Trophoblast cell (in vitro differentiated cells and primary cell): ENCODE measurements at regions not wholly inside any gene's neighbourhood (a gene's known extent, or its start where the extent isn't known, plus 50 kb on each side); places are given as distances from the start of the nearest gene placed in this dataset.

Experiments
- DNase-seq, 2 donors: peaks; one replicate each; pipeline ENCODE4 v3.0.0-alpha.2; 2016
- H2AFZ ChIP-seq: 2 replicates; pipeline ENCODE4 v1.6.1; 2013; ENCODE audit warnings: low read length, moderate library complexity, mild to moderate bottlenecking; ENCODE audit not compliant: insufficient read depth, poor library complexity
- H2AK5ac ChIP-seq: 2 replicates; pipeline ENCODE4 v1.6.1; 2013; ENCODE audit warnings: mild to moderate bottlenecking, low read length
- H2BK120ac ChIP-seq: 2 replicates; pipeline ENCODE4 v1.6.1; 2013; ENCODE audit warnings: low read length, mild to moderate bottlenecking, moderate library complexity; ENCODE audit not compliant: insufficient read depth, poor library complexity
- H2BK12ac ChIP-seq: 2 replicates; pipeline ENCODE4 v1.6.1; 2013; ENCODE audit warnings: mild to moderate bottlenecking, low read length, moderate library complexity
- H2BK5ac ChIP-seq: 2 replicates; pipeline ENCODE4 v1.6.1; 2013; ENCODE audit warnings: low read length, low read depth, moderate library complexity, mild to moderate bottlenecking; ENCODE audit not compliant: poor library complexity
- H3K14ac ChIP-seq: 2 replicates; pipeline ENCODE4 v1.6.1; 2013; ENCODE audit warnings: mild to moderate bottlenecking, low read length
- H3K18ac ChIP-seq: 2 replicates; pipeline ENCODE4 v1.6.1; 2013; ENCODE audit warnings: mild to moderate bottlenecking, low read length
- H3K23ac ChIP-seq: 2 replicates; pipeline ENCODE4 v1.6.1; 2013; ENCODE audit warnings: low read length
- H3K27ac ChIP-seq: 2 replicates; pipeline ENCODE4 v1.5.1; 2013; ENCODE audit warnings: low read depth, mild to moderate bottlenecking, inconsistent platforms, low read length, moderate library complexity
- H3K27me3 ChIP-seq: 2 replicates; pipeline ENCODE4 v1.6.1; 2013; ENCODE audit warnings: inconsistent platforms, mild to moderate bottlenecking, low read length, moderate library complexity; ENCODE audit not compliant: insufficient read depth
- H3K36me3 ChIP-seq, 2 experiments: 1 replicate in 1 of 2; 2 replicates in 1 of 2; pipeline ENCODE4 v1.6.1; 2013; ENCODE audit warnings: low read length in 2 of 2, mild to moderate bottlenecking in 2 of 2, moderate library complexity in 1 of 2; ENCODE audit not compliant: insufficient read depth in 2 of 2, control insufficient read depth in 1 of 2
- H3K4ac ChIP-seq: 2 replicates; pipeline ENCODE4 v1.6.1; 2013; ENCODE audit warnings: low read depth, mild to moderate bottlenecking, low read length, moderate library complexity
- H3K4me1 ChIP-seq, 2 experiments: 1 replicate in 1 of 2; 2 replicates in 1 of 2; pipeline ENCODE4 v1.6.1; 2013; ENCODE audit warnings: low read length in 2 of 2, mild to moderate bottlenecking in 2 of 2, moderate library complexity in 1 of 2; ENCODE audit not compliant: insufficient read depth in 2 of 2, control insufficient read depth in 1 of 2
- H3K4me2 ChIP-seq: 2 replicates; pipeline ENCODE4 v1.6.1; 2013; ENCODE audit warnings: inconsistent platforms, mild to moderate bottlenecking, low read length, moderate library complexity
- H3K4me3 ChIP-seq: 2 replicates; pipeline ENCODE4 v1.5.1; 2013; ENCODE audit warnings: mild to moderate bottlenecking, low read depth, low read length, inconsistent platforms
- H3K79me1 ChIP-seq: one replicate; pipeline ENCODE4 v1.6.1; 2013; ENCODE audit warnings: low read length
- H3K79me2 ChIP-seq: 2 replicates; pipeline ENCODE4 v1.6.1; 2013; ENCODE audit warnings: low read length, mild to moderate bottlenecking; ENCODE audit not compliant: control insufficient read depth, insufficient read depth, poor library complexity
- H3K9ac ChIP-seq: 2 replicates; pipeline ENCODE4 v1.6.1; 2013; ENCODE audit warnings: mild to moderate bottlenecking, low read length
- H3K9me3 ChIP-seq: 2 replicates; pipeline ENCODE4 v1.6.1; 2013; ENCODE audit warnings: low read depth, mild to moderate bottlenecking, control low read depth, inconsistent platforms, low read length; ENCODE audit not compliant: insufficient read depth
- H4K12ac ChIP-seq: 2 replicates; pipeline ENCODE4 v1.6.1; 2013; ENCODE audit warnings: low read depth, mild to moderate bottlenecking, low read length, moderate library complexity
- H4K8ac ChIP-seq: 2 replicates; pipeline ENCODE4 v1.6.1; 2013; ENCODE audit warnings: low read depth, mild to moderate bottlenecking, low read length, moderate library complexity
- H4K91ac ChIP-seq: one replicate; pipeline ENCODE4 v1.6.1; 2013; ENCODE audit warnings: low read depth, mild to moderate bottlenecking, low read length, moderate library complexity
- WGBS: extraction: QIAGEN DNeasy Blood & Tissue Kit; methylation state at CpG from one replicate; pipeline ENCODE4 v1.1.7; 2013; ENCODE audit warnings: missing lambda C conversion rate; ENCODE audit not compliant: insufficient read length, insufficient coverage; ENCODE audit errors: extremely low coverage; 5-methylcytosine and 5-hydroxymethylcytosine counted together

DNA sequence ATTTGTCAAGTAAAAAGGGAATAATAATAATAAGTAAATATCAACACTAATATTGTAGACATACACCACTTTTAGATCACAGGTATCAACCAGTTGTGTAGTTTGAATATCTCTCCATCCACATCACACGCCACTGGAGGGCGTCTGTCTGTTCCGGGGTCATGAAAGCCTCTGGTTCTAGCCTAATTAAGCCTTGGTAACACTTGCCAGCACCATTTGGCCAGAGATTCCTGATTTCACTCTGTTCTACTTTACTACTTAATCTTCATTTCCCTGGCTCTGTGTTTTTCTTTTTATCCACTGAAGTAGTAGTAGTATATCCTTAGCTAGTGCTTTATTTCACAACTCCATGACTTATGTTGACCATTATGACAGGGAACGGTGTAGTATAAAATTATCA is 285.6 kb upstream of the POM121L12 start:
- Histone ChIP-seq H3K27me3 (no peaks in the 10 kb centered on the region), H2AFZ (no peak overlapping the region), H3K9me3 (no peaks in the 10 kb centered on the region), H4K91ac (no peak overlapping the region), H3K9ac (no peak overlapping the region), H2BK5ac (no peak overlapping the region), H3K36me3 (no peaks in the 10 kb centered on the region), H3K27ac (no peak overlapping the region), H3K18ac (no peak overlapping the region), H2BK120ac (no peak overlapping the region), H3K23ac (no peak overlapping the region), H3K4ac (no peak overlapping the region), H2BK12ac (no peak overlapping the region), H3K4me1 (no peaks in the 10 kb centered on the region), H3K79me1 (no peaks in the 10 kb centered on the region), H3K4me2 (no peak overlapping the region), H3K14ac (no peak overlapping the region), H2AK5ac (no peak overlapping the region), H3K4me3 (no peak overlapping the region), H4K12ac (no peak overlapping the region), H4K8ac (no peak overlapping the region), H3K79me2 (no peaks in the 10 kb centered on the region)
- DNase-seq = no peak
- no CpG with 5 or more reads among the region's 4 CpGs for whole genome bisulfite sequencing

GRCh38 chr7:52747817-52748216 is 287.6 kb upstream of the POM121L12 start:
- no peak overlapping the region for H2BK5ac ChIP-seq
- H3K4me1 ChIP-seq = no peaks in the 10 kb centered on the region
- H3K23ac ChIP-seq = no peak overlapping the region
- no peaks in the 10 kb centered on the region for H3K9me3 ChIP-seq
- H3K27ac ChIP-seq = no peak overlapping the region
- H4K8ac ChIP-seq = no peak overlapping the region
- no peak overlapping the region for H2AK5ac ChIP-seq
- H3K4ac ChIP-seq = no peak overlapping the region
- no CpG with 5 or more reads among the region's 3 CpGs for WGBS
- H3K27me3 ChIP-seq = no peaks in the 10 kb centered on the region
- no peak overlapping the region for H2BK120ac ChIP-seq
- H3K4me3 ChIP-seq = no peak overlapping the region
- no peak overlapping the region for H3K14ac ChIP-seq
- H2BK12ac ChIP-seq = no peak overlapping the region
- no peak overlapping the region for H3K4me2 ChIP-seq
- no peak overlapping the region for H2AFZ ChIP-seq
- no peak overlapping the region for H4K91ac ChIP-seq
- no peak overlapping the region for H4K12ac ChIP-seq
- H3K18ac ChIP-seq = no peak overlapping the region
- no peaks in the 10 kb centered on the region for H3K79me2 ChIP-seq
- DNase-seq = no peak
- H3K36me3 ChIP-seq = no peaks in the 10 kb centered on the region
- no peaks in the 10 kb centered on the region for H3K79me1 ChIP-seq
- no peak overlapping the region for H3K9ac ChIP-seq

- H4K91ac ChIP-seq = no peak overlapping the region
- no peak overlapping the region for H3K27ac ChIP-seq
- no peak overlapping the region for H2BK120ac ChIP-seq
- no peak overlapping the region for H2BK12ac ChIP-seq
- H3K4me1 ChIP-seq = no peaks in the 10 kb centered on the region
- no peak overlapping the region for H2AFZ ChIP-seq
- no peaks in the 10 kb centered on the region for H3K9me3 ChIP-seq
- DNase-seq = no peak
- H3K27me3 ChIP-seq = no peaks in the 10 kb centered on the region
- no peak overlapping the region for H3K14ac ChIP-seq
- no peak overlapping the region for H3K9ac ChIP-seq
- H2BK5ac ChIP-seq = no peak overlapping the region
- no peak overlapping the region for H2AK5ac ChIP-seq
- H3K23ac ChIP-seq = no peak overlapping the region
- H3K4me2 ChIP-seq = no peak overlapping the region
- H3K79me2 ChIP-seq = no peaks in the 10 kb centered on the region
- H3K18ac ChIP-seq = no peak overlapping the region
- H3K79me1 ChIP-seq = no peaks in the 10 kb centered on the region
- H3K4me3 ChIP-seq = no peak overlapping the region
- no peak overlapping the region for H4K12ac ChIP-seq
- WGBS = no CpG with 5 or more reads among the region's 2 CpGs
- no peak overlapping the region for H4K8ac ChIP-seq
- no peak overlapping the region for H3K4ac ChIP-seq
- no peaks in the 10 kb centered on the region for H3K36me3 ChIP-seq
Measured at GRCh38 chr7:52741670-52742290, 293.7 kb upstream of the POM121L12 start.

GRCh38 chr7:52735656-52736055 is 299.8 kb upstream of the POM121L12 start:
- Histone ChIP-seq H2AFZ (no peak overlapping the region), H3K18ac (no peak overlapping the region), H3K14ac (no peak overlapping the region), H3K4ac (no peak overlapping the region), H3K4me2 (no peak overlapping the region), H4K12ac (no peak overlapping the region), H3K9me3 (no peaks in the 10 kb centered on the region), H3K36me3 (no peaks in the 10 kb centered on the region), H2BK12ac (no peak overlapping the region), H3K79me1 (no peaks in the 10 kb centered on the region), H3K27me3 (no peaks in the 10 kb centered on the region), H4K91ac (no peak overlapping the region), H3K79me2 (no peaks in the 10 kb centered on the region), H3K27ac (no peak overlapping the region), H3K4me1 (no peaks in the 10 kb centered on the region), H2BK5ac (no peak overlapping the region), H3K4me3 (no peak overlapping the region), H3K9ac (no peak overlapping the region), H2AK5ac (no peak overlapping the region), H3K23ac (no peak overlapping the region), H2BK120ac (no peak overlapping the region), H4K8ac (no peak overlapping the region)
- WGBS = no CpG with 5 or more reads among the region's 4 CpGs
- no peak for DNase-seq
